ENCODE measurements at regions not wholly inside any gene's neighbourhood (a gene's known extent, or its start where the extent isn't known, plus 50 kb on each side); places are given as distances from the start of the nearest gene placed in this dataset.
"Not testable (repeated sequence)": the region's sequence is repeated elsewhere in the genome, so short reads cannot be mapped to it uniquely, and the experiment has no call there.

GRCh38 chr7:101757879-101758278 is 59.5 kb upstream of the CUX1 start:
- WGBS (ENCODE audit: missing lambda C conversion rate), result 85% methylated on average over 7 of the region's 7 CpGs

GRCh38 chr7:101758519-101758918 is 58.9 kb upstream of the CUX1 start:
- WGBS (ENCODE audit: missing lambda C conversion rate), result 81% methylated on average over 2 of the region's 2 CpGs
- ATAC-seq; POLR2A ChIA-PET; H3K4me3 ChIP-seq; H3K4me2 ChIP-seq; H3K4me1 ChIP-seq; FAIRE-seq; H3K27ac ChIP-seq; H3K9me3 ChIP-seq; DNase-seq (ENCODE audit: low read depth in 1 of 2, low spot score in 1 of 2): not testable (repeated sequence)
- CTCF ChIA-PET, result interaction anchor here (1.0 to 1.7 kb wide), 5 partner anchors 15 to 216 kb away, joined by 3 to 5 read pairs (median 3); no protein-coding TSS in a partner anchor

More at GRCh38 chr7:101757879-101758278, 59.5 kb upstream of the CUX1 start:
- Histone ChIP-seq H3K4me2 (no peak overlapping the region), H3K4me3 (no peak overlapping the region), H3K4me1 (no peaks in the 10 kb centered on the region), H3K27ac (no peak overlapping the region), H3K9me3 (no peaks in the 10 kb centered on the region)
- ChIA-PET CTCF (interaction anchor here (1.0 to 1.7 kb wide), 3 partner anchors 14 to 216 kb away, joined by 3 read pairs; no protein-coding TSS in a partner anchor), POLR2A (no interaction called here)
- TF ChIP-seq RCOR1 (IDR thresholded peaks at IDR 0.05; ENCODE audit: low read depth, low read length), result no peak
- TF ChIP-seq CBX2 (IDR thresholded peaks at IDR 0.05; ENCODE audit: borderline replicate concordance, low read depth), result no peak
- TF ChIP-seq POLR2AphosphoS2 (conservative IDR thresholded peaks at IDR 0.05; ENCODE audit: low read length), result no peak
- TF ChIP-seq RAD21 (conservative IDR thresholded peaks at IDR 0.05 in 1 of 2, IDR thresholded peaks at IDR 0.05 in 1 of 2), result no peak
- no peak for TF ChIP-seq TP53 (CRISPR knock-in tag; IDR thresholded peaks at IDR 0.05)
- no peak for TF ChIP-seq BCL3 (IDR thresholded peaks at IDR 0.05)
- no peak for TF ChIP-seq USF2 (IDR thresholded peaks at IDR 0.05)
- no peak for TF ChIP-seq HES2 (IDR thresholded peaks at IDR 0.05)
- TF ChIP-seq JUNB (IDR thresholded peaks at IDR 0.05), result no peak
- no peak for TF ChIP-seq HOXB13 (CRISPR knock-in tag; IDR thresholded peaks at IDR 0.05; ENCODE audit: low read depth)
- no peak for TF ChIP-seq ZSCAN20 (CRISPR knock-in tag; IDR thresholded peaks at IDR 0.05)
- no peak for TF ChIP-seq CBX8 (IDR thresholded peaks at IDR 0.05)
- TF ChIP-seq RFX5 (IDR thresholded peaks at IDR 0.05), result no peak
- no peak for TF ChIP-seq PHF8 (IDR thresholded peaks at IDR 0.05; ENCODE audit: borderline replicate concordance, low read depth)
- TF ChIP-seq KDM1A (IDR thresholded peaks at IDR 0.05; ENCODE audit: low read depth), result no peak
- TF ChIP-seq MYC (IDR thresholded peaks at IDR 0.05; ENCODE audit: borderline replicate concordance, low read length), result no peak
- TF ChIP-seq JUN (IDR thresholded peaks at IDR 0.05), result no peak
- no peak for TF ChIP-seq CEBPB (IDR thresholded peaks at IDR 0.05)
- TF ChIP-seq HMGXB4 (CRISPR knock-in tag; IDR thresholded peaks at IDR 0.05; ENCODE audit: borderline replicate concordance), result no peak
- TF ChIP-seq KDM5A (IDR thresholded peaks at IDR 0.05), result no peak
- FAIRE-seq (no peak), DNase-seq (ENCODE audit: low read depth in 1 of 2, low spot score in 1 of 2) (no peak), ATAC-seq (no peak)

GRCh38 chr7:101764221-101764620 is 53.2 kb upstream of the CUX1 start:
- H3K27ac ChIP-seq, result no peak overlapping the region
- H3K9me3 ChIP-seq, result no peaks in the 10 kb centered on the region
- WGBS (ENCODE audit: missing lambda C conversion rate), result 71% methylated on average over 5 of the region's 6 CpGs
- no peaks in the 10 kb centered on the region for H3K4me1 ChIP-seq
- no peak overlapping the region for H3K4me2 ChIP-seq
- CTCF ChIA-PET, result interaction anchor here (0.6 kb wide), 1 partner anchor 60 kb away, joined by 3 read pairs; no protein-coding TSS in a partner anchor
- ATAC-seq (no peak), FAIRE-seq (no peak), DNase-seq (ENCODE audit: low read depth in 1 of 2, low spot score in 1 of 2) (no peak)
- no peak overlapping the region for H3K4me3 ChIP-seq
- POLR2A ChIA-PET, result no interaction called here
- TF ChIP-seq NR3C1 (IDR thresholded peaks at IDR 0.05) (no peak), CTCF (IDR thresholded peaks at IDR 0.05) (no peak), ZNF302 (CRISPR knock-in tag; IDR thresholded peaks at IDR 0.05) (no peak), ZC3H11A (IDR thresholded peaks at IDR 0.05) (no peak), KDM5A (IDR thresholded peaks at IDR 0.05) (no peak), NPAS2 (CRISPR knock-in tag; IDR thresholded peaks at IDR 0.05; ENCODE audit: borderline replicate concordance) (no peak), USF2 (IDR thresholded peaks at IDR 0.05) (no peak), MAX (IDR thresholded peaks at IDR 0.05) (no peak), HMGXB4 (CRISPR knock-in tag; IDR thresholded peaks at IDR 0.05; ENCODE audit: borderline replicate concordance) (no peak)
